ENCODE measurements at regions not wholly inside any gene's neighbourhood (a gene's known extent, or its start where the extent isn't known, plus 50 kb on each side); places are given as distances from the start of the nearest gene placed in this dataset.

GRCh38 chr16:6560306-6561100 lies 772.1 kb upstream of the RBFOX1 start:
- no peak for DNase-seq

- no peak for DNase-seq
Measured at GRCh38 chr16:6558661-6559060, 774.0 kb upstream of the RBFOX1 start.

DNA sequence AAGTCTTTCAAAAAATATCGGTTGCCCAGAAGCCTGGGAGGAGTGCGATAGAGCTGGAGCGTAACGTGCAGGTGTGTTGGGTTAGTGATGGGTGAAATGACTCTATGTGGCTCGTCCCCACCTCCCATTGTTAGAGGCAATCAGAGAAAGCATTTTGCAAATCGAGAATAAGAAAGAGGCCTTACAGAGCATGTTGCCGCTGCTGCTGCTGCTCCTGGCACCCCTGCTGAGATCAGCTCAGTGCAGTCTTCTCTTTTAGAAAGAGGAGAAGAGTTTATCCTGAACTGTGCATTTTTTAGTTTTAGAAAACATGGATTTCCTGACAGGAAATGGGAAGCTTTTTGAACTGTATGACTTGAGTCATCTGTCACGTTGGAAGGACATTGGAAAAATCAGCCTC lies 774.5 kb upstream of the RBFOX1 start:
- DNase-seq: no peak

DNA sequence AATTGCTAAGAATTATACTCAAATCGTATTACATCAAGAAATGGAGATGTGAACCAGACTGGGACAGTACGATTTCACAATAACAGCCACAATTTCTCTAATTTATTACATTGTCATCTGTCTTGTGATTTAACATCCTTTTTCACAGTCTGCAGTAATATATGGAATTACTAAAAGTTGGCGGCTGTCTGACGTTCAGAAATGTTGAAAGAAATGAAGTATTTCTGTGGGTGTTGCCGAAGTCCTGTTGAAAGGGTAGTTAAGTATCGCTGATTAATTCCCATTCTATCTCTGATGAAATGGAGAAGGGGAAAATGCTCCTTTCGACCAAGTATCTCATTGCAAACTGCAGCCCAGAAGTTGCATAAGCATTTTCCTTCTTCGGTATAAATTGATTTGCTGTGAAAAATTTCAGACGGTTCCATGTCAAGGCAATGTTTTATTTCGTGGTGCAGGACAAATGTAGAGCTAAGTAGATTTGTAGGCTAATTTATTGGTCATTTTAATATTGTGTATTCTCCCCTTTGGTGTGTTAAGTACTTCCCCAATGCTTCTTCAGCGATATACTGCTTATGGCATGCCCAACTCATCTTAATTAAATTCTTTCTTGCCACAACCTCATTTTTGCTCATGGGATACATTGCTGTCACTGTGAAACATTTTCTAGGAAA lies 775.2 kb upstream of the RBFOX1 start:
- DNase-seq: no peak

- no peak for DNase-seq
Measured at GRCh38 chr16:6549415-6549814, 783.2 kb upstream of the RBFOX1 start.

DNA sequence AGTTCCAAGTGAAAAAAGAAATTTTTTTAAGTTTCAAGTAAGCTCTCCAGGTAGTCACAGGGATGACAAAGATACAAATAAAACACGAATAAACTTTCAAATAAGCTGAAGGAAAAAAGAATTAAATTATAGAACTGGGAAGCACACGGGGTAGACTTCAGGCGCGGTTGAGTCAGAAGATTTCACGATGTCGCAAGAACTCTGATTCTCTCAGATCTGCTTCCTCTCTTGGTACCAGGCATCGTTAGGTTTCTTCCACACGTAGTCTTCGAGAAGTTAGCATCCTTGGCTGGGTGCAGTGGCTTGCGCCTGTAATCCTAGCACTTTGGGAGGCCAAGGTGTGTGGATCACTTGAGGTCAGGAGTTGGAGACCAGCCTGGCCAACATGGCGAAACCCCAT lies 784.1 kb upstream of the RBFOX1 start:
- DNase-seq: no peak

GRCh38 chr16:6547131-6547530 lies 785.5 kb upstream of the RBFOX1 start:
- DNase-seq: no peak

GRCh38 chr16:6545329-6545728 lies 787.3 kb upstream of the RBFOX1 start:
- DNase-seq: no peak

GRCh38 chr16:6541267-6541666 lies 791.4 kb upstream of the RBFOX1 start:
- no peak for DNase-seq

GRCh38 chr16:6536411-6536810 lies 796.2 kb upstream of the RBFOX1 start:
- no peak for DNase-seq

GRCh38 chr16:6531067-6531466 lies 801.6 kb upstream of the RBFOX1 start:
- no peak for DNase-seq

GRCh38 chr16:6528217-6528616 lies 804.4 kb upstream of the RBFOX1 start:
- no peak for DNase-seq

DNA sequence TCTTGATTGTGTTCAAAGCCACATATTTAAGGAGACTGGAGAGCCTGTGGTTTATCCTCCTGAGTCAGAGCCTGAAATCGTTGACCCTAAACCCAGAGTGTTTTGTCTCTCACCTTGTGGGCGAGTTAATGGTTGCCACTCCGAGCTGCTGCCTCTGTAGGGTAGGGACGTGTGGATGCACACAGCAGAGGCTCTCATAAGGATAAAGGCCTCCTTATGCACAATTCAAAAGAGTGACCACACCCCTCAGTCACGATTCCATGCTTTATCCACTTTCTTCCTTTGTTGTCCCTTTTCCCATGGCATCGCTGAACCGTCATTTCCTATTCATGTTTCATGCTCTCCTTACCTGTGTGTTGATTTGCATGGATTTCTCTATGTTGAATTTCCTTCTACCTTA lies 805.0 kb upstream of the RBFOX1 start:
- no peak for DNase-seq

GRCh38 chr16:6524501-6524900 lies 808.1 kb upstream of the RBFOX1 start:
- DNase-seq: no peak

GRCh38 chr16:6517020-6517720 lies 815.5 kb upstream of the RBFOX1 start:
- no peak for DNase-seq

DNA sequence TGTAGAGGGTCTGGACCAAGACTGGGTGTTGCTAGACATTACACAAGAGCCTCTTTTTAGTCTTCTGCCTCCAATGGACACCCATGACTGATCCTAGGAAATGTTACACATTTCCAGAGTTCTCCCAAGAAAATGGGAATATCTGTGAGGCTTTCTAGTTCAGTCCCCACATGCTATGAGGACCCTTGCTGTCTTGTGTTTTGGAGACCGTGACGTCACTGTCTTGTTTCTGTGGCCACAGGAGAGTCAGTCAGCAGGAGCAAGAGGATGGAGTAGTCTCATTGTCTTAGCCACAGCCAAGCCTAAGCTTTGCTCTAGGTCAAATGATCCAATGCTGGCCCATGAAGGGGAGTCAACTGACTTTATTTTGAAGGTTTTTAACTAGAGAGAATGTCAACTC lies 820.1 kb upstream of the RBFOX1 start:
- no peak for DNase-seq

DNA sequence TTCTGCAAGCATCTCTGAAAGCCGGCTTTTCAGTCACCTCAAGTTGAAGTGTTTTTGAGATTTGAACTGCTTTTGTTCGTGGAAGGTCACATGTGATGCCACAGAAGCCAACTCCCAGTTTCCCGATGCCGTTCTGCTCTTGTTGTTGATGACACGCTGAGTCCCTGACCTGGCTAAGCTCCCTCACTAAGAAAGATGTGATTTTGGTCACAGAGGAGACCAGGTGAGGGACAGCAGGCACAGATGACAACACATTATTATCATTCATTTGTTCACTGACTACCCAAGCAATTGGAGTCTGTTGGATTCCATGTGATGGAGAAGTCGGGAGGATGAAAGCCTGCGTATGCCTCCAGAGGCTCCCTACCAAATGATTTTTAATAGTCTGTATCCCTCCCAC lies 822.4 kb upstream of the RBFOX1 start:
- DNase-seq: no peak

DNA sequence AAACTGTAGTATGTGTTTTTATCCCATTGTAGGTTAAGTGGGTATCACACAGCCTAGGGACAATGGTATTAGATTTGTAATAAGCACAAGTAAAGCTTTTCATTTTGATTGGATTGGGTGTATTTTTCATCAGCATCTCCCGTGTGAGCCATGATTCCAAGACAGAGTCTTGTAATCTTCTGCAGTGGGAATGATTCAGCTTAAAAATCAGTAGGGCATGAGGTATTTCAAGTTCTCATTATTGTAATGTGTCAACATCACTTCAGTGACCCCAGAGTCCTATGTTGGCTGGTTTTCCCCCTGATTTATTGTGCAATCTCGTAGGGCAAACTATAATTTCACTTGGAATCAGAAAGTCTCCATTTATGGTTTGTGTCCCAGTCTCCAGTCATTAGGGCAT lies 833.2 kb upstream of the RBFOX1 start:
- DNase-seq: no peak

DNA sequence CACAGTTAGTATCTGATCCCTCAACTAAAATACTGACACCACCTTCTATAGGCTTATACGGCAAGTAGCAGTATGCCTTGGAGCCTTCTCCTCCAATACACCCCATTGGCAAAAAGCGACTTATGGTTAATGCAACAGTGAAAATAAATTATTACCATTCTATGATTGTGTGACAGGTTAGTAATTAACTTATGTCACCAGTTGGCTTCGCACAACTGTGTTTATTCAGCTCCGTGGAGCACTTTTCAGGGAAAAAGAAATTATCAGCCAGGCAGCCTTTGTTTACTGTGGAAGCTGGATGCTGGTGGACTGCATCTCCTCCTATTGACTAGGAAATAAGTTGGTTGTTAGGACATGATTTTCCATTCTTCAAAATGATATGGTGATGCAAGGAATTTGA lies 833.8 kb upstream of the RBFOX1 start:
- no peak for DNase-seq

DNA sequence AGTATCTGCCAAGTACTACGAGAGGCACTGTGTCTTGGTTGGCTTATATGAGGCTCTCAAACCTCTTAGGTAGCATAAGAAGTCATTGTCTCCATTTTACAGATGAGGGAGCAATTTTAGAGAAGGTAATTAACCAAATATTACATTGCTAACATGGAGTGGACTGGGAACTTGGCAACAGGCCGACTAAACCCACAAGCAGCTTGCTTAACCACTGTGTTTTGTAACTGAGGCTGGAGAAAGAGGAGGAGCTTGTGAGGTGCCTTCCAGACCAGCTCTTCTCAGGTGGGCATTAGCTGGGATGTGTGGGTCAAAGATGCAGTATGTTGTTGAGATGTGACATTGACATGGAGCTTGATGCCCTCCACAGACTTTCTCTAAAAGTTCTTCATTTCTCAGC lies 835.6 kb upstream of the RBFOX1 start:
- DNase-seq: no peak

DNA sequence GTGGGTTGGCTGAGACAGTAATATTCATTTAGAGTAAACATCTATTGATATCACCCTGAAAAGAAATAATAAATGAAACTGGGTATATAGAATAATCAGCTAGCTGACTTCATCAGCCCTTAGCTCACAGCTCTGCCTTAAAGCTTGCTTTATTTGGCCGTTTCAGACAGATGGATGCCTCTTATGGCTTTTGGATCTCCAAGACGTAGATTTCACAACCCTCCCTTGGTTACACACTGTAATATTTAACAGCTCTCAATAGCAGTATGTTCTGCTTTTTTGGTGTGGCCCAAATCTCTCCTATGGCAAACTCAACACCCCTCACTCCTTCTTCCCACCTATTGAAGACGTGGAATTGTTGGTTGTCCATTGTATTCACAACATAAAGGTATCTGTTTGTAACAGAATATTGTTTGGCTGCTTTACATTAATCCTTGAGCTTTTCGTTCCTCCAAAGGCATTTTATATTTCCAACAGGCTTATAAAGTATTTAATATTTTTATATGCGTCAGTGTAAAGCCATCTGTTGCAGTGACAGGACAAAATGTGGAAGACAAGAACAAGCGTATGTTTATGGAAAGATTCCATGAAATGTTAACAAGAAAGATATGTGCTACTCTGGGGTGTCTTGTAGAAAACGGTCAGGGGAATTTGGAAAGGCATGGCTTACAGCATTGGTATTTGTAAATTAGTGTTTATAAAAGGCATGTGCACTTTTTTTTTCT lies 837.0 kb upstream of the RBFOX1 start:
- no peak for DNase-seq

DNA sequence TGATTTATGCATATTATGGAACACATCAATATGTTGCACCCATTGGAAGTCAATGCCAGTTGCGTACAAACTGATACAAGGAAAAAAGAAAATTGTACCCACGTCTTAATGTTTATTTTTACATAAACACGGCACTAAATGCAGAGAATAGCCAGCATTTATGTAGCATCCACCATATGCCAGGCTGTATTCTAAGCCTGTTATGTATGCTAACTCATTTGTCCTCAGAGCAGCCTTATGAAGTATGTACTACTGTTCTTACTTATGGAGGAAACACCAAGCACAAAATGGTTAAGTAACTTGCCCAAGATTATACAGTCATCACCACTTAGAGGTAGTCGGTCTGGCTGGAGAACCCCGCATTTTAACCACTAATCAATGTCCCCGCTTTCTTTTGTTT lies 837.9 kb upstream of the RBFOX1 start:
- no peak for DNase-seq

DNA sequence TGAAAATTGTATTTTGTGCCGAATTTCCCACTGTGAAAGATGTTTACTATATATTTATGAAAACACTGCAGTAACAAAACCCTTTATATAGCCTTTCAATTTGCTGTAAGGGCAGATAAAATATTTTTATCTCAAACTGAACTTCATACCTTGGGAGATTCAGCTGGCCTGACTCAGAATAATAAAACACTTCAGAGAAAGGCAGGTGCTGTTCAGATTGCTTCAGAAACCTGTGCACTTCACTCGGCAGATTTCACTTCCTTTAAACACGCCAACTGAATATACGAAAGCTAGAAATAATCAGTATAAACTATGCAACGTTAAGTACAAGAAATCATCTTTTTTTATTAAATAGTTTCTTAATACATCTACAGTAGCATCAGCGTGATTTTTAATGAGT lies 839.1 kb upstream of the RBFOX1 start:
- DNase-seq: no peak

DNA sequence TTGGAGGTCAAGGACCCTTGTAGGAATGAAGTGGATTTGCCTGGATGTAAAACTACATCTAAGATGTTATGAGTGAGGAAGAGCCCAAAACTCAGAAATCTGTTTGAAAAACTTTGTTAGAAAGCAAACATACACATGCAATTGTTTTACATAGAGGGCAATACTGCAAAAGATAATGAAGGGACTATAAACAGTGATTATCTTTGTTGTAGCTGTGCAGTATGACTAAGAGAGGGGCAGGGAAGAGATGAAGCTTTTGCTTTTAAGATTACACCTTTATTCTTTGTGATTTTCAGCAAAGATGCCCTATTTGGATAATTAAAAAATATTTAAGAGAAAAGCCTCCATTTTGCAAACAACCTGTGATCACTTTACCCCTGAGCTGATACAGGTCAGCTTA lies 839.9 kb upstream of the RBFOX1 start:
- DNase-seq: no peak

Data from NCI-H2107 (cell line).